HepG2 (cell line): ENCODE measurements at regions not wholly inside any gene's neighbourhood (a gene's known extent, or its start where the extent isn't known, plus 50 kb on each side); places are given as distances from the start of the nearest gene placed in this dataset.

Experiments used
- ATAC-seq: fragments of 200-7000 bp; cut with Tn5 transposase; 3 replicates; pipeline ENCODE4 v1.9.1; 2020; ENCODE audit warnings: mild to moderate bottlenecking, moderate library complexity
- BruUV-seq: library from RNA; stranded (reverse); fragments of 400-500 nt; replicated peaks from 2 replicates; lab custom pipeline; 2021; lab: Mats Ljungman, UMichigan
- CTCF ChIA-PET: fragments of 300-600 bp; formaldehyde crosslinking; extraction: SDS; loops from one replicate; lab custom pipeline; 2021; ENCODE audit warnings: low total read pairs, inconsistent platforms, low intra/inter-chr PET ratio; lab: Yijun Ruan, JAX
- POLR2A ChIA-PET: fragments of 350-600 bp; sonication (Branson Sonifier 250); formaldehyde crosslinking; loops from one replicate; lab custom pipeline; 2020; ENCODE audit warnings: antibody characterized with exemption, inconsistent platforms; lab: Yijun Ruan, JAX
- DNase-seq: peaks from one replicate; pipeline ENCODE4 v3.0.0-alpha.2; 2015; ENCODE audit warnings: low spot score
- FAIRE-seq: peaks from 3 replicates; lab custom pipeline; 2011; peaks lifted over from hg19 to GRCh38; lab: Jason Lieb, UNC
- H2AFZ ChIP-seq: one replicate; pipeline ENCODE4 v1.6.1; 2011; ENCODE audit warnings: low read length, inconsistent platforms
- H3K27ac ChIP-seq: fragments of 300-600 bp; 3 replicates; pipeline ENCODE4 v1.8.0; 2011; ENCODE audit warnings: mixed run types, mild to moderate bottlenecking, mixed read lengths, low read length, inconsistent platforms; ENCODE audit not compliant: insufficient read depth; ENCODE audit errors: extremely low read length
- H3K27me3 ChIP-seq, 2 experiments: fragments of 200-600 bp in 1 of 2; 2 replicates in 1 of 2; 3 replicates in 1 of 2; pipeline versions ENCODE4 v1.6.0 to v1.8.0; 2011; ENCODE audit warnings: low read length in 2 of 2, mild to moderate bottlenecking in 2 of 2, moderate library complexity in 2 of 2, inconsistent platforms in 1 of 2; ENCODE audit not compliant: insufficient read depth in 2 of 2, control insufficient read depth in 1 of 2
- H3K36me3 ChIP-seq, 2 experiments: fragments of 200-600 bp in 1 of 2; replicated peaks in 1 of 2; 2 replicates in 1 of 2; 3 replicates in 1 of 2; pipeline versions ENCODE4 v1.5.1 to v1.8.0; 2011; ENCODE audit warnings: low read length in 2 of 2, inconsistent platforms in 1 of 2; ENCODE audit not compliant: insufficient read depth in 2 of 2, control insufficient read depth in 1 of 2
- H3K4me1 ChIP-seq: 2 replicates; pipeline ENCODE4 v1.5.1; 2012; ENCODE audit warnings: low read length, inconsistent platforms; ENCODE audit not compliant: insufficient read depth
- H3K4me2 ChIP-seq: 2 replicates; pipeline ENCODE4 v1.6.0; 2011; ENCODE audit warnings: low read depth, low read length, inconsistent platforms
- H3K4me3 ChIP-seq, 3 experiments: fragments of 200-600 bp in 1 of 3; sonication (generic), shearing (Covaris generic) in 1 of 3; replicated peaks in 1 of 3; 2 replicates each; pipeline ENCODE4 v1.5.1; 2011 to 2016; ENCODE audit warnings: low read length in 3 of 3, inconsistent platforms in 2 of 3, low read depth in 2 of 3, mild to moderate bottlenecking in 2 of 3, control low read depth in 1 of 3, mixed read lengths in 1 of 3; ENCODE audit not compliant: insufficient read depth in 1 of 3
- H3K79me2 ChIP-seq: one replicate; pipeline ENCODE4 v1.6.1; 2011; ENCODE audit warnings: low read length, inconsistent platforms; ENCODE audit not compliant: insufficient read depth
- H3K9ac ChIP-seq: 2 replicates; pipeline ENCODE4 v1.6.0; 2011; ENCODE audit warnings: mild to moderate bottlenecking, low read depth, low read length, inconsistent platforms; ENCODE audit not compliant: insufficient read depth
- H3K9me3 ChIP-seq: 2 replicates; pipeline ENCODE4 v1.5.1; 2012; ENCODE audit warnings: mild to moderate bottlenecking, low read length
- H4K20me1 ChIP-seq: 2 replicates; pipeline ENCODE4 v1.6.0; 2011; ENCODE audit warnings: inconsistent platforms, mild to moderate bottlenecking, low read length, moderate library complexity; ENCODE audit not compliant: insufficient read depth
- ETV6 ChIP-seq: sonication (generic); formaldehyde crosslinking; conservative IDR thresholded peaks from 2 replicates; pipeline ENCODE4 v1.4.0; 2020; ENCODE audit warnings: missing genetic modification reagents
- IKZF4 ChIP-seq: sonication (generic); formaldehyde crosslinking; IDR thresholded peaks from 2 replicates; pipeline ENCODE4 v1.5.1; 2020; ENCODE audit warnings: borderline replicate concordance, mild to moderate bottlenecking, low read depth, missing genetic modification reagents; ENCODE audit errors: not compliant biosample characterization
- KLF13 ChIP-seq: sonication (generic); formaldehyde crosslinking; IDR thresholded peaks from 2 replicates; pipeline ENCODE4 v1.4.0; 2020; ENCODE audit warnings: mild to moderate bottlenecking, missing genetic modification reagents
- MTF2 ChIP-seq: sonication (generic); formaldehyde crosslinking; IDR thresholded peaks from 2 replicates; pipeline ENCODE4 v1.5.0; 2020; ENCODE audit warnings: missing genetic modification reagents, borderline replicate concordance
- PHF5A ChIP-seq: IDR thresholded peaks from one replicate; pipeline ENCODE4 v1.6.1; 2018; ENCODE audit warnings: low read depth, missing genetic modification reagents; ENCODE audit not compliant: unreplicated experiment
- REPIN1 ChIP-seq: sonication (generic); formaldehyde crosslinking; IDR thresholded peaks from 2 replicates; pipeline ENCODE4 v1.8.0; 2022; ENCODE audit warnings: missing genetic modification reagents, low read depth, mild to moderate bottlenecking, borderline replicate concordance
- ZKSCAN5 ChIP-seq: sonication (generic); formaldehyde crosslinking; IDR thresholded peaks from 2 replicates; pipeline ENCODE4 v1.5.1; 2020; ENCODE audit warnings: mild to moderate bottlenecking, missing genetic modification reagents
- ZNF138 ChIP-seq: sonication (generic); formaldehyde crosslinking; IDR thresholded peaks from 2 replicates; pipeline ENCODE4 v1.5.0; 2020; ENCODE audit warnings: mild to moderate bottlenecking, low read depth, missing genetic modification reagents
- ZNF225 ChIP-seq: sonication (generic); formaldehyde crosslinking; IDR thresholded peaks from 2 replicates; pipeline ENCODE4 v1.4.0; 2020; ENCODE audit warnings: mild to moderate bottlenecking, missing genetic modification reagents
- ZNF329 ChIP-seq: sonication (generic); formaldehyde crosslinking; IDR thresholded peaks from 2 replicates; pipeline ENCODE4 v1.9.0; 2021; ENCODE audit warnings: low read depth, mild to moderate bottlenecking, missing genetic modification reagents
- ZNF780A ChIP-seq: sonication (generic); formaldehyde crosslinking; IDR thresholded peaks from 2 replicates; pipeline ENCODE4 v1.8.0; 2022; ENCODE audit warnings: mild to moderate bottlenecking, missing genetic modification reagents, moderate library complexity
- ZSCAN21 ChIP-seq: sonication (generic); formaldehyde crosslinking; IDR thresholded peaks from 2 replicates; pipeline ENCODE4 v1.8.0; 2022; ENCODE audit warnings: mild to moderate bottlenecking, missing genetic modification reagents, moderate library complexity, borderline replicate concordance
- WGBS: methylation state at CpG from one replicate; pipeline ENCODE4 v1.1.6; 2017; ENCODE audit warnings: low lambda C conversion rate; 5-methylcytosine and 5-hydroxymethylcytosine counted together
- in situ Hi-C: cut with HindIII; loops from 2 replicates; pipeline ENCODE4 v1.10.0; 2017; ENCODE audit warnings: low pct_unique_long_range_greater_than_20kb; ENCODE audit not compliant: extremely low pct_ligation_motif_present
- intact Hi-C: fragments of 100-400 bp; cut with micrococcal nuclease; formaldehyde crosslinking; loops from one replicate; pipeline ENCODE4 v1.10.0; 2022; ENCODE audit not compliant: unreplicated experiment
- TF ChIP-seq, protein P1 (sequence below): sonication (generic); formaldehyde crosslinking; IDR thresholded peaks from 2 replicates; pipeline ENCODE4 v1.4.0; 2020; ENCODE audit warnings: missing genetic modification reagents, mild to moderate bottlenecking, borderline replicate concordance
- TF ChIP-seq, protein P2 (sequence below): sonication (generic); formaldehyde crosslinking; IDR thresholded peaks from 2 replicates; pipeline ENCODE4 v1.5.0; 2020; ENCODE audit warnings: missing genetic modification reagents, mild to moderate bottlenecking, borderline replicate concordance
- TF ChIP-seq, protein P3 (sequence below), 2 experiments: sonication (generic) in 1 of 2; formaldehyde crosslinking in 1 of 2; IDR thresholded peaks; 2 replicates each; pipeline versions ENCODE4 v1.5.1 to v1.6.1; 2011 to 2020; ENCODE audit warnings: borderline replicate concordance in 1 of 2, low read depth in 1 of 2, low read length in 1 of 2, mild to moderate bottlenecking in 1 of 2, missing genetic modification reagents in 1 of 2, moderate library complexity in 1 of 2
- TF ChIP-seq, protein P4 (sequence below): sonication (generic); formaldehyde crosslinking; conservative IDR thresholded peaks from 2 replicates; pipeline ENCODE4 v1.4.0; 2020; ENCODE audit warnings: missing genetic modification reagents

DNA sequence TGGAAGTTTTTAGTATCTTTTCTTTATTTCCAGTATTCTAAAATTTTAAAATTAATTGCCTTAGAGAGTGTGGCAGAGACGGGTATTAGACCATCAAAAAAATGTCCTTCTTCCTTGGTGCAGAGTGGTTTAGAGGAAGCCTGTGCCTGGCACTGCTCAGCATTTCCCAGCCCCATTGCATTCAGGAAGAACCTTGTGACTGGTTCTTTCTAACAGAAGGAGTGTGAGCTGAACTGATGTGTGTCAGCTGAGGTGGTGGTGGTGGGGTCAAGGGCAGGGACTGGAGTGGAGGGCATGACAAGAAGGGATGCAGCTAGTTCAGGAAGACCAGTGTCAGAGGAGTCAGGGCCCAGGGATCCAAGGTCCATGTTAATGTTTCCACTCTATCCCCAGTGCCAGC lies 58.7 kb upstream of the FDX1 start (continued):
- TF ChIP-seq, protein P1, sequence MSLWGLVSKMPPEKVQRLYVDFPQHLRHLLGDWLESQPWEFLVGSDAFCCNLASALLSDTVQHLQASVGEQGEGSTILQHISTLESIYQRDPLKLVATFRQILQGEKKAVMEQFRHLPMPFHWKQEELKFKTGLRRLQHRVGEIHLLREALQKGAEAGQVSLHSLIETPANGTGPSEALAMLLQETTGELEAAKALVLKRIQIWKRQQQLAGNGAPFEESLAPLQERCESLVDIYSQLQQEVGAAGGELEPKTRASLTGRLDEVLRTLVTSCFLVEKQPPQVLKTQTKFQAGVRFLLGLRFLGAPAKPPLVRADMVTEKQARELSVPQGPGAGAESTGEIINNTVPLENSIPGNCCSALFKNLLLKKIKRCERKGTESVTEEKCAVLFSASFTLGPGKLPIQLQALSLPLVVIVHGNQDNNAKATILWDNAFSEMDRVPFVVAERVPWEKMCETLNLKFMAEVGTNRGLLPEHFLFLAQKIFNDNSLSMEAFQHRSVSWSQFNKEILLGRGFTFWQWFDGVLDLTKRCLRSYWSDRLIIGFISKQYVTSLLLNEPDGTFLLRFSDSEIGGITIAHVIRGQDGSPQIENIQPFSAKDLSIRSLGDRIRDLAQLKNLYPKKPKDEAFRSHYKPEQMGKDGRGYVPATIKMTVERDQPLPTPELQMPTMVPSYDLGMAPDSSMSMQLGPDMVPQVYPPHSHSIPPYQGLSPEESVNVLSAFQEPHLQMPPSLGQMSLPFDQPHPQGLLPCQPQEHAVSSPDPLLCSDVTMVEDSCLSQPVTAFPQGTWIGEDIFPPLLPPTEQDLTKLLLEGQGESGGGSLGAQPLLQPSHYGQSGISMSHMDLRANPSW: no peak

DNA sequence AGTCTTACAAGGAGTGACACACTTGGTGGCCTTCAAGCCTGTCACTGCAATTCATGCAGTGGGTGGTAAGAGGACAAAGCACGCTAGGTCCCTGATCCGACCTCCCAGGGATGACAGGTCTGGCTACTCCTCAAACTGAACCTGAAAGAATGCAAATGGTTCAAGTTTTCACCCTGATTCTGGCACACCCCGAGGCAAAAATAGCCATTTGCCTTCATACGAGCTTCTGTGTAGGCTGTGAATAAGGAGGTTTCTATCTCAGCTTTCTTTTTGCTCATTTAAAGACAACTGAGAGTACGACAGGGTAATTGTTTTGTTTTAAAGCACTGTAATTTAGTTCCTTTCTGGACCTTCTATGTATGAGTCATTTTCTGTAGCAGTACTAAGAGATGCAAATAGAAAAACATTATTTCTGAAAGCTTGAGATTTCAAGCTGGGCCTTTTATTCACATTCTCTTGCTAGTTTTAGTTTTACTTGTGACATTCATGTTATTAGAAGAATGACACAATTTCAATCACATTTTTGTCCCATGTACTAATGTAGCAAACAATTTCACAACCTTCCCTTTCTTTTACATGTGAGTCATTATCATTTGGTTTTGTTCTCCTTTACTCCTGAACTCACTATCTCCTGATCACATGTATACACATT lies 56.6 kb upstream of the FDX1 start:
- Histone ChIP-seq H3K4me3 (no peak overlapping the region), H2AFZ (no peak overlapping the region), H3K27ac (no peak overlapping the region), H3K79me2 (no peaks in the 10 kb centered on the region), H3K9me3 (no peaks in the 10 kb centered on the region), H3K9ac (no peak overlapping the region), H3K36me3 (no peaks in the 10 kb centered on the region), H4K20me1 (no peaks in the 10 kb centered on the region), H3K4me1 (peaks cover 13% of the 10 kb centered on the region), H3K4me2 (no peak overlapping the region), H3K27me3 (no peaks in the 10 kb centered on the region; a peak in 1 of 5 replicates)
- no TSS peak for BruUV-seq
- 52% methylated on average over 4 of the region's 5 CpGs for WGBS
- intact Hi-C loops (loop anchor here (10.0 kb wide), 1 partner anchor 278 kb away; the partner anchor contains the start of gene ZC3H12C), in situ Hi-C loops (no loop called here)
- POLR2A ChIA-PET: no interaction called here
- DNase-seq (no peak), FAIRE-seq (no peak), ATAC-seq (no peak)
- CTCF ChIA-PET: no interaction called here
- no peak for TF ChIP-seq ETV6
- no peak for TF ChIP-seq ZSCAN21 (CRISPR knock-in tag)
- TF ChIP-seq, protein P2, sequence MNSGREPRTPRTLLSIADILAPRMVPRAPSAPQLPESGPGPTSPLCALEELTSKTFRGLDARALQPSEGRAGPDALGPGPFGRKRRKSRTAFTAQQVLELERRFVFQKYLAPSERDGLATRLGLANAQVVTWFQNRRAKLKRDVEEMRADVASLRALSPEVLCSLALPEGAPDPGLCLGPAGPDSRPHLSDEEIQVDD (CRISPR knock-in tag): no peak
- TF ChIP-seq IKZF4: no peak
- TF ChIP-seq ZNF138 (CRISPR knock-in tag): no peak
- TF ChIP-seq, protein P3, sequence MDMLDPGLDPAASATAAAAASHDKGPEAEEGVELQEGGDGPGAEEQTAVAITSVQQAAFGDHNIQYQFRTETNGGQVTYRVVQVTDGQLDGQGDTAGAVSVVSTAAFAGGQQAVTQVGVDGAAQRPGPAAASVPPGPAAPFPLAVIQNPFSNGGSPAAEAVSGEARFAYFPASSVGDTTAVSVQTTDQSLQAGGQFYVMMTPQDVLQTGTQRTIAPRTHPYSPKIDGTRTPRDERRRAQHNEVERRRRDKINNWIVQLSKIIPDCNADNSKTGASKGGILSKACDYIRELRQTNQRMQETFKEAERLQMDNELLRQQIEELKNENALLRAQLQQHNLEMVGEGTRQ (IDR thresholded peaks at IDR 0.05; ENCODE audit: low read depth, low read length): no peak
- TF ChIP-seq, protein P3 (CRISPR knock-in tag; IDR thresholded peaks at IDR 0.05; ENCODE audit: borderline replicate concordance): no peak
- TF ChIP-seq KLF13: no peak
- TF ChIP-seq, protein P4, sequence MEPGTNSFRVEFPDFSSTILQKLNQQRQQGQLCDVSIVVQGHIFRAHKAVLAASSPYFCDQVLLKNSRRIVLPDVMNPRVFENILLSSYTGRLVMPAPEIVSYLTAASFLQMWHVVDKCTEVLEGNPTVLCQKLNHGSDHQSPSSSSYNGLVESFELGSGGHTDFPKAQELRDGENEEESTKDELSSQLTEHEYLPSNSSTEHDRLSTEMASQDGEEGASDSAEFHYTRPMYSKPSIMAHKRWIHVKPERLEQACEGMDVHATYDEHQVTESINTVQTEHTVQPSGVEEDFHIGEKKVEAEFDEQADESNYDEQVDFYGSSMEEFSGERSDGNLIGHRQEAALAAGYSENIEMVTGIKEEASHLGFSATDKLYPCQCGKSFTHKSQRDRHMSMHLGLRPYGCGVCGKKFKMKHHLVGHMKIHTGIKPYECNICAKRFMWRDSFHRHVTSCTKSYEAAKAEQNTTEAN (CRISPR knock-in tag): no peak
- TF ChIP-seq REPIN1 (CRISPR knock-in tag): no peak
- no peak for TF ChIP-seq ZNF780A (CRISPR knock-in tag)
- no peak for TF ChIP-seq ZNF329 (CRISPR knock-in tag)
- TF ChIP-seq PHF5A: no peak
- no peak for TF ChIP-seq ZKSCAN5
- TF ChIP-seq MTF2 (CRISPR knock-in tag): no peak
- no peak for TF ChIP-seq ZNF225 (CRISPR knock-in tag)
